HG03139 (cell line): ENCODE measurements at regions not wholly inside any gene's neighbourhood (a gene's known extent, or its start where the extent isn't known, plus 50 kb on each side); places are given as distances from the start of the nearest gene placed in this dataset.
"Not testable (repeated sequence)": the region's sequence is repeated elsewhere in the genome, so short reads cannot be mapped to it uniquely, and the experiment has no call there.

ENCODE experiments used
- ATAC-seq: cut with Tn5 transposase; IDR thresholded peaks from one replicate; pipeline ENCODE4 v1.9.1; 2021; ENCODE audit not compliant: unreplicated experiment

- no peak for ATAC-seq
These were observed 1160.0 kb downstream of the HACE1 start for GRCh38 chr6:103699769-103700168.

GRCh38 chr6:103687430-103687829 is 1172.3 kb downstream of the HACE1 start:
- ATAC-seq: no peak

- no peak for ATAC-seq
These were observed 1179.6 kb downstream of the HACE1 start for GRCh38 chr6:103680116-103680515.

GRCh38 chr6:103677290-103677689 is 1182.4 kb downstream of the HACE1 start:
- ATAC-seq: no peak

- no peak for ATAC-seq
These were observed 1183.8 kb downstream of the HACE1 start for GRCh38 chr6:103675807-103676406.

GRCh38 chr6:103674790-103675189 is 1184.9 kb downstream of the HACE1 start:
- no peak for ATAC-seq

GRCh38 chr6:103672169-103672568 is 1187.5 kb downstream of the HACE1 start:
- ATAC-seq: no peak

GRCh38 chr6:103629613-103630012 is 1230.1 kb downstream of the HACE1 start:
- no peak for ATAC-seq

GRCh38 chr6:103617642-103618041 is 1242.1 kb downstream of the HACE1 start:
- no peak for ATAC-seq

GRCh38 chr6:103587722-103588121 is 1272.0 kb downstream of the HACE1 start:
- ATAC-seq: no peak

GRCh38 chr6:103578115-103578514 is 1281.6 kb downstream of the HACE1 start:
- no peak for ATAC-seq

GRCh38 chr6:103570431-103570830 is 1289.3 kb downstream of the HACE1 start:
- no peak for ATAC-seq

GRCh38 chr6:103554911-103555310 is 1304.8 kb downstream of the HACE1 start:
- no peak for ATAC-seq

- ATAC-seq: no peak
These were observed 1321.3 kb downstream of the HACE1 start for GRCh38 chr6:103538381-103538780.

- ATAC-seq: no peak
These were observed 1324.9 kb downstream of the HACE1 start for GRCh38 chr6:103534814-103535213.

- no peak for ATAC-seq
These were observed 1325.6 kb downstream of the HACE1 start for GRCh38 chr6:103534095-103534494.

- no peak for ATAC-seq
These were observed 1337.7 kb downstream of the HACE1 start for GRCh38 chr6:103522045-103522444.

- no peak for ATAC-seq
These were observed 1343.4 kb downstream of the HACE1 start for GRCh38 chr6:103516336-103516735.

GRCh38 chr6:103507052-103507451 is 1352.7 kb downstream of the HACE1 start:
- no peak for ATAC-seq

- no peak for ATAC-seq
These were observed 1354.6 kb downstream of the HACE1 start for GRCh38 chr6:103505155-103505518.

GRCh38 chr6:103504501-103505154 is 1355.1 kb downstream of the HACE1 start:
- no peak for ATAC-seq

- not testable (repeated sequence) for ATAC-seq
These were observed 1363.1 kb downstream of the HACE1 start for GRCh38 chr6:103496588-103496987.

GRCh38 chr6:103456652-103457051 is 1403.1 kb downstream of the HACE1 start:
- no peak for ATAC-seq
